GM12873 (cell line): ENCODE measurements at regions not wholly inside any gene's neighbourhood (a gene's known extent, or its start where the extent isn't known, plus 50 kb on each side); places are given as distances from the start of the nearest gene placed in this dataset.

Experiments
- TF ChIP-seq, protein P1 (sequence below): IDR thresholded peaks from 2 replicates; pipeline ENCODE4 v1.5.1; 2012; ENCODE audit warnings: low read depth, mild to moderate bottlenecking, moderate library complexity, low read length, control low read depth; ENCODE audit not compliant: insufficient read depth; ENCODE audit errors: missing control alignments

DNA sequence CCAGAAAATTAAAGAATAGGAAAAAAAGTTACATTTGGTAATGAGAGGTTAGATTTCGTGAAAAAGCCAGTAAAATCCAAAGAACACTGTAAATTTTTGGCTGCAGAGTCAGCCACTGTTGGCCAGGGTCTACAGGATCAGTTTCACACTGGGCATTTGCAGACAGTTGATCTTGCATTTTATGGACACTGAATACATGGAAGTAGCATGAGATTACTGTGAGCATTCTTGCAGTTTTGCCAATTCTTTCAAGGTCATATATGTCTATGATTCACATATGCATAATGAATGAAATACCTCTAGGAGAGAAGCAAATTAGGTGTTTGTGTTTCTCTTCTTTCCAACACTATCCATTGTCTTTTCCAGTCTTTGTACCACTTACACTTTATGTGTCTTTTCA, 200.8 kb upstream of the DPYD start:
- TF ChIP-seq, protein P1, sequence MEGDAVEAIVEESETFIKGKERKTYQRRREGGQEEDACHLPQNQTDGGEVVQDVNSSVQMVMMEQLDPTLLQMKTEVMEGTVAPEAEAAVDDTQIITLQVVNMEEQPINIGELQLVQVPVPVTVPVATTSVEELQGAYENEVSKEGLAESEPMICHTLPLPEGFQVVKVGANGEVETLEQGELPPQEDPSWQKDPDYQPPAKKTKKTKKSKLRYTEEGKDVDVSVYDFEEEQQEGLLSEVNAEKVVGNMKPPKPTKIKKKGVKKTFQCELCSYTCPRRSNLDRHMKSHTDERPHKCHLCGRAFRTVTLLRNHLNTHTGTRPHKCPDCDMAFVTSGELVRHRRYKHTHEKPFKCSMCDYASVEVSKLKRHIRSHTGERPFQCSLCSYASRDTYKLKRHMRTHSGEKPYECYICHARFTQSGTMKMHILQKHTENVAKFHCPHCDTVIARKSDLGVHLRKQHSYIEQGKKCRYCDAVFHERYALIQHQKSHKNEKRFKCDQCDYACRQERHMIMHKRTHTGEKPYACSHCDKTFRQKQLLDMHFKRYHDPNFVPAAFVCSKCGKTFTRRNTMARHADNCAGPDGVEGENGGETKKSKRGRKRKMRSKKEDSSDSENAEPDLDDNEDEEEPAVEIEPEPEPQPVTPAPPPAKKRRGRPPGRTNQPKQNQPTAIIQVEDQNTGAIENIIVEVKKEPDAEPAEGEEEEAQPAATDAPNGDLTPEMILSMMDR, result no peak

DNA sequence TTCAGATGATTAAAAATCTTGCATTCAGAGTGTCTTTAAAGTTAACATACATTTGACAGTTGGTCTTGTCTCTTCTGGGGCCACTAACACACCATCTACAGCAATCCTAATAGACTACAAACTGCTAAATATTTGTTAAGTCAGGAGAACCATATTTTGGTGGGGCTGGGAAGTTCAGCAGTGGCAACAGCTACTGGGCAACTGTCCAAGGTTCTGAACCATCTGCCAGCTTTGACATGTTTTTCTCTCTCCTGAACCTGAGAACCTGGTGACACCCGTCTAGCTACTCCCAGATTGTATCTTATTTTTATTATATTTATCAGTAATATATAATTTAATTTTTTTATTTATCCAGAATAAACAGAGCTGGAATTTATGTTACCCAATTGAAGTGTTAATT, 199.0 kb upstream of the DPYD start:
- TF ChIP-seq, protein P1, result no peak

DNA sequence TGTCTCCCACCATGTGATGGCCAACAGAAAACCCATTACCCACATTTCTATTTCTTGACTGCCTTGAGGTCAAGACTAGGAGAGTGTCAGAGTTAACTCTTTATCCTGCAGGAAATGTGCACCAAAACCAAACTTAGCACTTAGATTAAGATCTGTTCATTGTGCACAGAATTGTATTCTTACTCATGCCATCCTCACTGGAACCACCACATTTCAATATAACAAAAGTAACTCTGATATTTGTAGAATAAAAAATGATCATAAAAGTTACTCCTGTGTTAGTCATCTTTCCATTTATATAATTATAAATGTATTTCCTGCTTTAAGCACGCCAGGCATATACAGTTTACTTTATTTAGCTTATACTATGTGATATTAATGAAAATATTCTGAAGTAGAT, 193.0 kb upstream of the DPYD start:
- TF ChIP-seq, protein P1, result no peak

DNA sequence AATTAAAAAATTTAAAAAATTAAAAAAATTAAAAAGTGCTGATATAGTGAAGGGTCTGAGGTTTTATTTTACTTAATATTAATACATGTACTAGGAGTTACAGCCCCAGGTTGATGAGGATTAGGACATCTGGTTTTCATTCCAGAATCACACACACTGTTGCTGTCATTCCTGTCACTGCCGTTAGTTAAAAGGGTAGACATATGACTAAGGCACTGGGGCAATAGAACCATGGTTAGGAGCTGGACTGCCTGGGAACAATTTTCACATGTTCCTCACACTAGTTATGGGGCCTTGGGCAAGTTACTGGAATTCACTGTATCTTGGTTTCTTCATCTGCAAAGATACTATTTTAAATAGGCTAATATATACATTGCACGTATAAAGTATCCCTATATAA, 191.8 kb upstream of the DPYD start:
- TF ChIP-seq, protein P1, result no peak

DNA sequence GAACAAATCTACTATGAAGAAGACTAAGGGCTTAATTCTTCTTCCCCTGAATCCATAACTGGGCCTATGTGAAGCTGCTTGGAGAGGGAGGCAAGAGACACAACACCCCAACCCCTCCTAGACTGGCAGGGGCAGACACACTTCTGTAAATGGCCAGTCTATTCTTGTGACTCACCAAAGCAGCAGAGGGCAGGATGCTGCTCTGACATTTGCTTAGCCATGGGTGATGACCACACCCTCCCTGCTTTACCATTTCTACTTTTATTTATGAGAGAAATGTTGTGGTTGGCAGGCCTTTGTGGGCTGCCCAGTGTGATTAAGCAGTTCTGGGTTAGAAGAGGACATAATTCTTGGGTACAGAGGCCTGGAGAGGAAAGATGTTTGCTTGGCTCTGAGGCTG, 189.8 kb upstream of the DPYD start:
- TF ChIP-seq, protein P1, result no peak

DNA sequence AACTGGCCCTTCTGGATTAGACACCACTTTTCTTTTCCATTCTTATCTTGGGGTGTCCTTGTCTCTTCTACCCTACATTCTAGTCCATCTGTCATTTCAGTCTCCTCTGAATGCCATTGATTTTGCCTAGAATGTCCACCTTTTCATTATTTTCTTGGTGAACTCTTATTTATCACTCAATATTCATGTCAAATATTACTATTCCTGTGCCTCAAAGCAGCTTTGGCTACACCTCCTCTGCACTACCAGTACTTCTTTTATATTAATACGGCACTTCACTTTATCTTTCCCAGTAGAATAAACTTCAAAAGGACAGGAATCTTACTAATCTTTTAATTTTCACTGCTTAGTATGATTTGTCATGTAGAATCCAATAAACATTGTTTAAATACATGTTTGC, 186.4 kb upstream of the DPYD start:
- TF ChIP-seq, protein P1, result no peak

DNA sequence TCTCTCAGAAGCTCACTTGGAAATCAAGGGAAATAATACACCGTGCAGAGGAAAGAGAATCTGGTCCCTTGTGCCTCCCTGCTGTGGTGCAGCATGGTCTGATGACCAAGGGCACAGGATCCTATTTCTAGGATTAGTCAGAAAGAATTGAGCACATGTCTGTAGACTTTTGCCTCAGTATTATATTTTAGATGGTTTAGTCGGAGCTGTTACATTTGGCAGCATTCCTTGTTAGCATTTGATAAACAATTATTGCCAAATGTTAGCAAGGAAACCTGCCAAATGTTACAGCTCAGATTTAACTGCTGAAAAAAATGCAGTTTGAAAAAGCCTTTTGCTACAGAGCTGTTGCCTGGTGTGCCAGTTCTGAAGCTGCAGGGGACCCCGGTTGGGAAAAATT, 183.5 kb upstream of the DPYD start:
- TF ChIP-seq, protein P1, result no peak
